ENCODE measurements at regions not wholly inside any gene's neighbourhood (a gene's known extent, or its start where the extent isn't known, plus 50 kb on each side); places are given as distances from the start of the nearest gene placed in this dataset.

GRCh38 chr5:109487753-109488420 is 78.1 kb upstream of the PJA2 start:
- POLR2A ChIA-PET = no interaction called here
- DNase-seq = no peak
- H3K36me3 Mint-ChIP-seq = no peaks in the 10 kb centered on the region
- no peaks in the 10 kb centered on the region for H3K9me3 Mint-ChIP-seq
- ATAC-seq (ENCODE audit: low read depth) = no peak
- peaks cover 7% of the 10 kb centered on the region for H3K27me3 Mint-ChIP-seq
- H3K4me1 Mint-ChIP-seq = no peaks in the 10 kb centered on the region
- H3K4me3 Mint-ChIP-seq = no peak overlapping the region
- H3K27ac Mint-ChIP-seq = no peak overlapping the region

DNA sequence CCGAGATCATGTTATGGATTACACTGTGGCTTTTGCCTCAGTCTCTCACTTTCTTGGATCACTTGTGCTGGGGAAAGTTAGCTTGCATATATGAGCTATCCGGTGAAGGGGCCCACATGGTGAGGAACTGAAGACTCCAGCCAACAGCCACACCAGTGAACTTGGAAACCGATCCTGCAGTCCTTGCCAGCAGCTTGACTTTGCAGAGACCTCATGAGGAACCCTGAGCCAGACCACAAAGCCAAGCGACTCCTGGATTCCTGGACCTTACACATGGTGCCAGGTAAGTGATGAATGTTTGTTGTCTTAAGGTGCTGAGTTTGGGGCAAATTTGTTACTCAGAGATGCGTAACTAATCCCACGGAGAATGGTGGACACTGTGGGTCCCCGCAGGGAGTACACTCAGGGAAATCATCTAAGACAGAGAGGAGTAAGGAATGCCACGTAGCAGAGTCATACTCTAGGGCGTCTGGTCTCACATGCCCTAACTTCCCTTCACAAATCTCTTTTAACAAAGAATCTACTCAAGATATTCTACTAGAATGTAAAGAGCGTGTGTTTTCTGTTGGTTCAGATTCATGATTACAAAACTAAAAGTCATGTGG is 76.5 kb upstream of the PJA2 start:
- H3K36me3 Mint-ChIP-seq = no peaks in the 10 kb centered on the region
- ATAC-seq (ENCODE audit: low read depth) (no peak), DNase-seq (no peak)
- no peak overlapping the region for H3K4me3 Mint-ChIP-seq
- H3K27ac Mint-ChIP-seq = no peak overlapping the region
- H3K9me3 Mint-ChIP-seq = no peaks in the 10 kb centered on the region
- peaks cover 4% of the 10 kb centered on the region for H3K27me3 Mint-ChIP-seq
- POLR2A ChIA-PET = no interaction called here
- no peaks in the 10 kb centered on the region for H3K4me1 Mint-ChIP-seq

- POLR2A ChIA-PET = no interaction called here
- H3K4me1 Mint-ChIP-seq = no peaks in the 10 kb centered on the region
- H3K36me3 Mint-ChIP-seq = no peaks in the 10 kb centered on the region
Observed at GRCh38 chr5:109485030-109485429, 75.3 kb upstream of the PJA2 start.

GRCh38 chr5:109484597-109484996 is 74.8 kb upstream of the PJA2 start:
- H3K9me3 Mint-ChIP-seq = no peaks in the 10 kb centered on the region
- H3K4me3 Mint-ChIP-seq = no peak overlapping the region
- peaks cover 2% of the 10 kb centered on the region for H3K27me3 Mint-ChIP-seq
- H3K36me3 Mint-ChIP-seq = no peaks in the 10 kb centered on the region
- H3K27ac Mint-ChIP-seq = no peak overlapping the region
- DNase-seq = no peak
- ATAC-seq (ENCODE audit: low read depth) = no peak
- POLR2A ChIA-PET = no interaction called here
- no peaks in the 10 kb centered on the region for H3K4me1 Mint-ChIP-seq

More at GRCh38 chr5:109485030-109485429, 75.3 kb upstream of the PJA2 start:
- peaks cover 2% of the 10 kb centered on the region for H3K27me3 Mint-ChIP-seq
- DNase-seq (no peak), ATAC-seq (ENCODE audit: low read depth) (no peak)
- no peak overlapping the region for H3K27ac Mint-ChIP-seq
- H3K9me3 Mint-ChIP-seq = no peaks in the 10 kb centered on the region
- no peak overlapping the region for H3K4me3 Mint-ChIP-seq

DNA sequence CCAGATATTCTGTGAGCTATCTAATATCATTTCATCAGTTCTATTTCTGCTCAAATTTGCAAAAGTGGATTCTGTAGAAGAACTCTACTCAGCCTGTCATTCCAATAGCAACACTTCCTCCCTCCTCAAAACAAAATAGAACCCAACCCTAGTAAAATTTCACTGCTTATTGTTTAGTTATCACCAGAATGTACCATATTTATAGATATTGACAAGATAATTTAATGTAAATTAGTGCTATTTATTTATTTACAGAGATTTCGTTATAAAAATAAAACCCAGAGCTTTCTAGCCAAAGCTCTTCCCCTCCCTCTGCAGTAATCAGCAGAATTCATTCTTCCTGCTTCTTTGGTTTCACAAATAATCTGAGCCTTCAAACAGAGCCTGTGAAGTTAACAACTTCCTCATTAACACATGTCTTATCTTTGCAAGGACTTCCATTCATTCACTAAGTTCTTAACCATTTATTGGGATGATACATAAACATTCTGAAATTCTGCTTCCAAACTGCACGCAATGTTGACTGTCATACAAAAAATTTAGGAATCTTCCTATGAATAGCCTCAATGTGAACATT is 73.7 kb upstream of the PJA2 start:
- Mint-ChIP-seq H3K36me3 (no peaks in the 10 kb centered on the region), H3K4me3 (no peak overlapping the region), H3K4me1 (no peaks in the 10 kb centered on the region), H3K27ac (no peak overlapping the region), H3K9me3 (no peaks in the 10 kb centered on the region), H3K27me3 (peaks cover 2% of the 10 kb centered on the region)
- DNase-seq = no peak
- POLR2A ChIA-PET = no interaction called here
- ATAC-seq (ENCODE audit: low read depth) = no peak

- peaks cover 2% of the 10 kb centered on the region for H3K27me3 Mint-ChIP-seq
- POLR2A ChIA-PET = no interaction called here
- no peaks in the 10 kb centered on the region for H3K9me3 Mint-ChIP-seq
- ATAC-seq (ENCODE audit: low read depth) = no peak
- H3K4me1 Mint-ChIP-seq = no peaks in the 10 kb centered on the region
- no peak overlapping the region for H3K27ac Mint-ChIP-seq
- H3K4me3 Mint-ChIP-seq = no peak overlapping the region
- no peak for DNase-seq
- H3K36me3 Mint-ChIP-seq = no peaks in the 10 kb centered on the region
Observed at GRCh38 chr5:109482748-109483147, 73.0 kb upstream of the PJA2 start.

DNA sequence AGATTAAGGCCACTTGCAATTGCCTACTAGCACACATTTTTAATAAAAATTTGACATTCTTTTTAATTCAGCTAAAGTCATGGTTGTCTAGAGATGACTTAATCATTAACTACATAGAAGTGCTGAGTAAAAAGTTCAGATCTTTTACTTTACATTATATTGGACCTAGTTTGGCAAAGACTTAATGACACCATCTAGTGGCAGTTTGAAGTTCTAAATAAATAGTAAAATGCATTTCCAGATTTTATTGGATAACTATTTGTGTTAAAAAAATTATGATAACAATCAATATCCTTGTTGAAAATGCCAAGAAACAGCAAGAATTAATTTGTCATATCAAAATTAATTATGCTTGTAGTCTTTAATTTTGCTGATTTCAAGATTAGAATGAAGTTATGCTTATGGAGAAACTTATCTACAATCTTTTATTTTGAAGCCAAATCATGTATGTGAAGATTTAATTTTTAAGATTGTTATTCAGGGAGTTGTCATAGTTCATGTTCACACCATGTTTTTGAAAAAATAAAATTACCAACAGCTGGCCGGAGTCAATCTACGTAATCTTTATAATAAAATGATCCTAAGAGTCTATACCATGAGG is 69.6 kb upstream of the PJA2 start:
- peaks cover 2% of the 10 kb centered on the region for H3K27me3 Mint-ChIP-seq
- no peaks in the 10 kb centered on the region for H3K4me1 Mint-ChIP-seq
- POLR2A ChIA-PET = interaction anchor here (0.6 kb wide), 1 partner anchor 651 kb away, joined by 3 read pairs; no protein-coding TSS in a partner anchor
- no peak for DNase-seq
- H3K4me3 Mint-ChIP-seq = no peak overlapping the region
- no peak overlapping the region for H3K27ac Mint-ChIP-seq
- ATAC-seq (ENCODE audit: low read depth) = no peak
- no peaks in the 10 kb centered on the region for H3K36me3 Mint-ChIP-seq
- no peaks in the 10 kb centered on the region for H3K9me3 Mint-ChIP-seq

GRCh38 chr5:109478830-109479229 is 69.1 kb upstream of the PJA2 start:
- POLR2A ChIA-PET = no interaction called here
- no peaks in the 10 kb centered on the region for H3K36me3 Mint-ChIP-seq

DNA sequence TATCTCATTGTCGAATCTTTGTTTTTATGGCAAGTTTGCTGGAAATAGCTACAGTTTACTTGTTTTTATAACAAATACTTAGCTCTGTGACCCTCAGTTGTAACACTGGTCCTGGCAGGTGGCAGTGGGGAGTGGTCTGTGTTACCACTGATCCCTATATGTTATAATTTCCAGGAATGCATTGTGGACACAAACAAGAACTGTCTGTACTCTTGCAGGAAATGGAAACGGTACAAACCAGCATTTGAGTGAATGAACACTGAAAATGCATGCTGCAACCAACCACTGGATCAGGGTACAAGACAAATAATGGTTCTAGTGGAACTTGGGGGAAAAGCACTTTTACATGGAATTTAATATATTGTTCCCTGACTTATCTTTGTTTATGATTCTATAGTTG is 66.5 kb upstream of the PJA2 start:
- no peak for DNase-seq
- ATAC-seq (ENCODE audit: low read depth) = no peak
- POLR2A ChIA-PET = no interaction called here
- Mint-ChIP-seq H3K4me3 (no peak overlapping the region), H3K4me1 (no peaks in the 10 kb centered on the region), H3K36me3 (no peaks in the 10 kb centered on the region), H3K27ac (no peak overlapping the region), H3K9me3 (no peaks in the 10 kb centered on the region), H3K27me3 (peaks cover 7% of the 10 kb centered on the region)

More at GRCh38 chr5:109478830-109479229, 69.1 kb upstream of the PJA2 start:
- H3K9me3 Mint-ChIP-seq = no peaks in the 10 kb centered on the region
- no peaks in the 10 kb centered on the region for H3K4me1 Mint-ChIP-seq
- no peak overlapping the region for H3K4me3 Mint-ChIP-seq
- ATAC-seq (ENCODE audit: low read depth) (no peak), DNase-seq (no peak)
- H3K27me3 Mint-ChIP-seq = peaks cover 4% of the 10 kb centered on the region
- H3K27ac Mint-ChIP-seq = no peak overlapping the region

- peaks cover 4% of the 10 kb centered on the region for H3K4me1 Mint-ChIP-seq
- ATAC-seq (ENCODE audit: low read depth) (no peak), DNase-seq (no peak)
- no peaks in the 10 kb centered on the region for H3K36me3 Mint-ChIP-seq
- POLR2A ChIA-PET = no interaction called here
- H3K27ac Mint-ChIP-seq = no peak overlapping the region
- peaks cover 11% of the 10 kb centered on the region for H3K27me3 Mint-ChIP-seq
- H3K4me3 Mint-ChIP-seq = no peak overlapping the region
- H3K9me3 Mint-ChIP-seq = no peaks in the 10 kb centered on the region
Observed at GRCh38 chr5:109469896-109470662, 60.3 kb upstream of the PJA2 start.

DNA sequence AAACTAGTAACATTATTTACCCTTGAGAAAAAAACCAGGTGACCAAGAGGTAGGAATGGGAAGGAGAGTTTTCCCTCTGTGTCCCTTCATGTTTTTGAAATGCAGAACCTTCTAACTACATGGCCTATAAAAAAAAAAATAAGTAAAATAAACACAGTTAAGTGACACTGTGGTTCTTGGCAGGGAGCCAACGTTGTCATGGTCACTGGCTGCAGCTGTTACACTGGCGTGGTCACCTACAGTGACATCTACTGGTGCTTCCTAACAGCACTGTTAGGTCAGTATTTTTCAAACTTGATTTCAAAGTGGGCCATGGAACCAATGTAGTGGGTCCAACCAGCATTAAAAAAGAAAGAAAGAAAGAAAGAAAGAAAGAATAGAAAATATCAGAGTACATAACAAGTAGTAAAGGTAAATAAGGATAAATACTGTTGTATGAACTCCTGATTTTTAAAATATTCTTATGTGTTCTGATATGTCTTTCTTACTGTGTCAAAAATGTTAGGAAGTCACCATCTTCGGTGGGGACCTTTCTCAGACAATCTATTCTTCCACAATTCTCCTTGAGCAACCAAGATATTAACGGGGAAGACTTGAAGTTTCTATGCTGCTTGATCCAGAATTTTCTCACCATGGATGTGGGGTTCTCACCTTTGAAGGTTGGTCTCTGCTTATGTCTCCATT is 59.1 kb upstream of the PJA2 start:
- H3K9me3 Mint-ChIP-seq = no peaks in the 10 kb centered on the region
- ATAC-seq (ENCODE audit: low read depth) = peak; percentile 63
- no peak overlapping the region for H3K4me3 Mint-ChIP-seq
- peaks cover 8% of the 10 kb centered on the region for H3K27me3 Mint-ChIP-seq
- H3K4me1 Mint-ChIP-seq = peaks cover 4% of the 10 kb centered on the region
- peak; percentile 57 for DNase-seq
- POLR2A ChIA-PET = no interaction called here
- no peaks in the 10 kb centered on the region for H3K36me3 Mint-ChIP-seq
- H3K27ac Mint-ChIP-seq = no peak overlapping the region

GRCh38 chr5:109468288-109468676 is 58.5 kb upstream of the PJA2 start:
- DNase-seq = no peak
- POLR2A ChIA-PET = no interaction called here
- Mint-ChIP-seq H3K27me3 (peaks cover 8% of the 10 kb centered on the region), H3K9me3 (no peaks in the 10 kb centered on the region), H3K27ac (no peak overlapping the region), H3K4me3 (no peak overlapping the region), H3K4me1 (peaks cover 4% of the 10 kb centered on the region), H3K36me3 (no peaks in the 10 kb centered on the region)
- no peak for ATAC-seq (ENCODE audit: low read depth)

DNA sequence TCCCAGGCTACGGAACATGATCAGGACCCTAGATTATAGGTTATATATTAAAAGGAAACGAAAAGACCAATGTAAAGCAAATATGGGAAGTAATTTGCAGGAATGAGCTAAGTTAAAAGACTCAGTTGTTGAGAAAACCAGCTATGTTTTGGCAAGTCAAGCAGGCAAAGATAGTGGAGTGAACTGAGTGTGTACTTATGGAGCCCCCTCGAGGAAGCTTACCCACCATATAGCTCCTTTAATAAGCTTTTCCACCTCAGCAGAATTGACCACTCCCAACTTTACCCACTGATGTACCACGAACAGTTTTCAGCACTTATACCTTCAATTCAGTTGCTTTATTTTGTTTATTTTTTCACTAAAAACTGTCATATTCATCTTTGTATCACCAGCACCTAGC is 57.3 kb upstream of the PJA2 start:
- POLR2A ChIA-PET = no interaction called here
- peaks cover 4% of the 10 kb centered on the region for H3K4me1 Mint-ChIP-seq
- no peak overlapping the region for H3K4me3 Mint-ChIP-seq
- H3K27ac Mint-ChIP-seq = no peak overlapping the region
- no peaks in the 10 kb centered on the region for H3K36me3 Mint-ChIP-seq
- H3K27me3 Mint-ChIP-seq = peaks cover 6% of the 10 kb centered on the region
- no peaks in the 10 kb centered on the region for H3K9me3 Mint-ChIP-seq
- no peak for ATAC-seq (ENCODE audit: low read depth)
- no peak for DNase-seq

Measured in activated naive CD8-positive, alpha-beta T cell treated with anti-CD3 and anti-CD28 coated beads, Interleukin-2, amount 10 ng/mL, durations not matched to agents 7 days and 5 days (primary cell).